HL-60 (cell line): ENCODE measurements at regions not wholly inside any gene's neighbourhood (a gene's known extent, or its start where the extent isn't known, plus 50 kb on each side); places are given as distances from the start of the nearest gene placed in this dataset.

Source experiments
- CTCF ChIP-seq: IDR thresholded peaks from one replicate; pipeline ENCODE4 v1.5.1; 2011; ENCODE audit warnings: low read length, control low read depth, inconsistent platforms; ENCODE audit not compliant: insufficient read depth
- SPI1 ChIP-seq: IDR thresholded peaks from 2 replicates; pipeline ENCODE4 v1.6.1; 2012; ENCODE audit warnings: low read depth, mild to moderate bottlenecking, borderline replicate concordance

DNA sequence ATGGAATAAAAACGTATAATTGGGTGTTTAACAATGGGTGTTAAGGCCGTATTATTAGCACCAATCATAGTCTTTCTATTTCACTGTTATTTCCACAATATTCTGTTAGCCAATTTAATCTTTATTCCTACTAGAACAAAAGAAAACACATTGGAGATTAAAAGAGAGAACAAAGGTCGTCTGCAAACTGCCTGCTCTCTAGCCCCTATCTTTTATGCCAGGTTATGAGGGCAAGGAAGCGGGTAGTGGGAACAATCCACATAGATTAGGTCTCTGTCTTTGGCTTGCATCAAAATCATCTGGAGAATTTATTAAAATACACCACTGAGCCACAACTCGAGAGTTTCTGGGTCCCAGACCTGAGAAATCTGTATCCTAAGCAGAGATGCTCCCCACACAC is 69.4 kb upstream of the DSC1 start:
- TF ChIP-seq CTCF (no peak), SPI1 (no peak)
